H1 (cell line): ENCODE measurements at regions not wholly inside any gene's neighbourhood (a gene's known extent, or its start where the extent isn't known, plus 50 kb on each side); places are given as distances from the start of the nearest gene placed in this dataset.

ENCODE experiments used
- CHD2 ChIP-seq: IDR thresholded peaks from 2 replicates; pipeline ENCODE4 v1.6.1; 2012; ENCODE audit warnings: low read length, improper control_type of control experiment
- CTCF ChIP-seq, 3 experiments: IDR thresholded peaks; 1 replicate in 2 of 3; 2 replicates in 1 of 3; pipeline versions ENCODE4 v1.5.1 to v1.6.1; 2011; ENCODE audit warnings: low read length in 3 of 3, mild to moderate bottlenecking in 3 of 3, inconsistent platforms in 2 of 3, low read depth in 1 of 3, moderate library complexity in 1 of 3; ENCODE audit not compliant: insufficient read depth in 1 of 3; ENCODE audit errors: control extremely low read depth in 1 of 3
- E2F6 ChIP-seq: IDR thresholded peaks from 2 replicates; pipeline ENCODE4 v1.6.1; 2012; ENCODE audit warnings: inconsistent platforms
- EP300 ChIP-seq, 2 experiments: IDR thresholded peaks; 1 replicate in 1 of 2; 2 replicates in 1 of 2; pipeline ENCODE4 v1.6.1; 2011 to 2012; ENCODE audit warnings: low read depth in 2 of 2, low read length in 2 of 2, mild to moderate bottlenecking in 2 of 2, borderline replicate concordance in 1 of 2, inconsistent platforms in 1 of 2, moderate library complexity in 1 of 2
- EZH2 ChIP-seq: fragments of 200-600 bp; sonication (generic); IDR thresholded peaks from 2 replicates; pipeline ENCODE4 v1.7.1; 2012; ENCODE audit warnings: low read depth, mild to moderate bottlenecking, moderate library complexity, low read length, inconsistent platforms; ENCODE audit not compliant: severe bottlenecking
- GABPA ChIP-seq: IDR thresholded peaks from 2 replicates; pipeline ENCODE4 v1.6.1; 2011; ENCODE audit warnings: mild to moderate bottlenecking, low read length, moderate library complexity, borderline replicate concordance; ENCODE audit not compliant: insufficient read depth
- JUN ChIP-seq: IDR thresholded peaks from 2 replicates; pipeline ENCODE4 v1.6.1; 2011; ENCODE audit warnings: low read depth, mild to moderate bottlenecking, improper control_type of control experiment, low read length
- POLR2A ChIP-seq, 2 experiments: IDR thresholded peaks; 1 replicate in 1 of 2; 2 replicates in 1 of 2; pipeline ENCODE4 v1.6.1; 2011; ENCODE audit warnings: low read depth in 2 of 2, low read length in 2 of 2, mild to moderate bottlenecking in 2 of 2; ENCODE audit errors: control extremely low read depth in 1 of 2
- YY1 ChIP-seq: IDR thresholded peaks from 2 replicates; pipeline ENCODE4 v1.6.1; 2011; ENCODE audit warnings: low read depth, mild to moderate bottlenecking, low read length

- TF ChIP-seq EP300 (IDR thresholded peaks at IDR 0.05; ENCODE audit: borderline replicate concordance in 1 of 2, low read depth in 2 of 2, low read length in 2 of 2) (no peak), CTCF (IDR thresholded peaks at IDR 0.05; ENCODE audit: control extremely low read depth in 1 of 3, insufficient read depth in 1 of 3, low read depth in 1 of 3, low read length in 3 of 3) (no peak), JUN (no peak), POLR2A (IDR thresholded peaks at IDR 0.05; ENCODE audit: control extremely low read depth in 1 of 2, low read depth in 2 of 2, low read length in 2 of 2) (no peak), GABPA (no peak), CHD2 (no peak), E2F6 (no peak), EZH2 (no peak), YY1 (no peak)
Observed at GRCh38 chr3:5517921-5518320, 330.4 kb downstream of the EDEM1 start.
